Fibroblast of mammary gland (primary cell): ENCODE measurements at regions not wholly inside any gene's neighbourhood (a gene's known extent, or its start where the extent isn't known, plus 50 kb on each side); places are given as distances from the start of the nearest gene placed in this dataset.
"Not testable (repeated sequence)": the region's sequence is repeated elsewhere in the genome, so short reads cannot be mapped to it uniquely, and the experiment has no call there.

ENCODE experiments used
- DNase-seq: peaks from one replicate; pipeline ENCODE4 v3.0.0-alpha.2; 2010; ENCODE audit warnings: low read depth
- H3K4me3 ChIP-seq: 2 replicates; pipeline ENCODE4 v1.5.1; 2011; ENCODE audit warnings: low read depth, mild to moderate bottlenecking, low read length, moderate library complexity; ENCODE audit not compliant: control insufficient read depth
- TF ChIP-seq, protein P1 (sequence below): conservative IDR thresholded peaks from 2 replicates; pipeline ENCODE4 v1.5.1; 2011; ENCODE audit warnings: low read depth, low read length, inconsistent platforms; ENCODE audit not compliant: control insufficient read depth, insufficient read depth

DNA sequence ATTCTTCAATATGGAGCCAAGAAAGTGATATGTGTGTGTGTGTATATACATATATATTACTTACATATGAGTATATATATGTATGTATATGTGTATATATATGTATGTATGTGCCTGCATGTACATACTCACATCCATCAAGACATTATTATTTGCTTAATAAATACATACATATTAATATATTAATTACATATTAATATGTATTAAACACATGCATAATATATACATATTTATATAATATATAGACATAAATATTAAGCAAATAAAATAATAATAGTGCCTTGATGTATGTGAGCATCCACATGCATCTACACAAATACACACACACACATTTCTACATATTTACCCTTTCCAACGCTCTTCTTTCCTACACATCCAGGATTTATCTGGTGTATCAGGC is 88.7 kb upstream of the KCNMA1 start:
- no peak for DNase-seq
- no peak overlapping the region for H3K4me3 ChIP-seq
- TF ChIP-seq, protein P1, sequence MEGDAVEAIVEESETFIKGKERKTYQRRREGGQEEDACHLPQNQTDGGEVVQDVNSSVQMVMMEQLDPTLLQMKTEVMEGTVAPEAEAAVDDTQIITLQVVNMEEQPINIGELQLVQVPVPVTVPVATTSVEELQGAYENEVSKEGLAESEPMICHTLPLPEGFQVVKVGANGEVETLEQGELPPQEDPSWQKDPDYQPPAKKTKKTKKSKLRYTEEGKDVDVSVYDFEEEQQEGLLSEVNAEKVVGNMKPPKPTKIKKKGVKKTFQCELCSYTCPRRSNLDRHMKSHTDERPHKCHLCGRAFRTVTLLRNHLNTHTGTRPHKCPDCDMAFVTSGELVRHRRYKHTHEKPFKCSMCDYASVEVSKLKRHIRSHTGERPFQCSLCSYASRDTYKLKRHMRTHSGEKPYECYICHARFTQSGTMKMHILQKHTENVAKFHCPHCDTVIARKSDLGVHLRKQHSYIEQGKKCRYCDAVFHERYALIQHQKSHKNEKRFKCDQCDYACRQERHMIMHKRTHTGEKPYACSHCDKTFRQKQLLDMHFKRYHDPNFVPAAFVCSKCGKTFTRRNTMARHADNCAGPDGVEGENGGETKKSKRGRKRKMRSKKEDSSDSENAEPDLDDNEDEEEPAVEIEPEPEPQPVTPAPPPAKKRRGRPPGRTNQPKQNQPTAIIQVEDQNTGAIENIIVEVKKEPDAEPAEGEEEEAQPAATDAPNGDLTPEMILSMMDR, result no peak

DNA sequence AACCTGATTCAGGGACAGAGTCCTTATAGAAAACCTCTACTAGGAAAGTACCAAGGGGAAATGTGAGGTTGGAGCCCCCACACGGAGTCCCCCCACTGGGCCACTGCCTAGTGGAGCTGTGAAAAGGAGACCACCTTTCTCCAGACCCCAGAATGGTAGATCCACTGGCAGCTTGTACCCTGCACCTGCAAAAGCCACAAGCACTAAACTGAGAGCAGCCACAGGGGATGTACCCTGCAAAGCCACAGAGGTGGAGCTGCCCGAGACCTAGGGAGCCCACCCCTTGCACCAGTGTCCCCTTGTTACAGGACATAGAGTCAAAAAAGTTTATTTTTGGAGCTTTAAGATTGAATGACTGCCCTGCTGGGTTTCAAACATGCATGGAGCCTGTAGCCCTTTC is 87.2 kb upstream of the KCNMA1 start:
- no peak overlapping the region for H3K4me3 ChIP-seq
- no peak for DNase-seq
- TF ChIP-seq, protein P1, result no peak

DNA sequence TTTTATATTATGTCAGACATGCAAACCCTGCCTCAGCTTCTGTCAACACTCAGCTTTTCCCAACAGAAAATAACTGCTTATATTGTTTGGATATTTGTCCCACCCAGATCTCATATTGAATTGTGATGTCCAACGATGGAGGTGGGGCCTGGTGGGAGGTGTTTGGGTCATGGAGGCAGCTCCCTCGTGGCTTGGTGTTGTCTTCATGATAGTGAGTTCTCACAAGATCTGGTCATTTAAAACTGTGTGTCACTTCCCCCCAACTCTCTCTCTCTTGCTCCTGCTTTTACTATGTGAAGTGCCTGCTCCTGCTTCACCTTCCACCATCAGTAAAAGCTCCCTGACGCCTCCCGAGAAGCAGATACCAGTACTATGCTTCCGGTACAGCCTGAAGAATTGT is 85.8 kb upstream of the KCNMA1 start:
- TF ChIP-seq, protein P1, result no peak
- H3K4me3 ChIP-seq, result no peak overlapping the region
- DNase-seq, result no peak

DNA sequence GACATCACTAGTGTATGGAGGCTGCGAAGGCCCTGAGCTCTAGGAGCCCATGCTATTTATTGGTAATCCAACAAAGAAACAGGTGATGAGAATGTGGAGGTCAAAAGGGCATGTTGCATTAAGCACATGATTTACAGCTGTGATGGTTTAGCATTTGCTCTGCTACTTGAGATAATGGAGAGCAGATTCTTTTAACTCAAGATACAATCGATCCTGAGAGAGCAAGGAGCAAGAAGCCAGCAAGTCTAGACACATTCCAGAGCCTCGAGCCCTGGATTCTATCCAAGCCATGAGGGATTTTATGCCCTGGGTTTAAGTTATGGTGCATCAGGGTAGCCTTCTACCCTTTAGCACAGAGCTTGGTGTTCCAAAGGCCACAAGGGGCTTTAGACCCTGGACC is 85.3 kb upstream of the KCNMA1 start:
- DNase-seq, result peak; percentile 41
- not testable (repeated sequence) for H3K4me3 ChIP-seq

DNA sequence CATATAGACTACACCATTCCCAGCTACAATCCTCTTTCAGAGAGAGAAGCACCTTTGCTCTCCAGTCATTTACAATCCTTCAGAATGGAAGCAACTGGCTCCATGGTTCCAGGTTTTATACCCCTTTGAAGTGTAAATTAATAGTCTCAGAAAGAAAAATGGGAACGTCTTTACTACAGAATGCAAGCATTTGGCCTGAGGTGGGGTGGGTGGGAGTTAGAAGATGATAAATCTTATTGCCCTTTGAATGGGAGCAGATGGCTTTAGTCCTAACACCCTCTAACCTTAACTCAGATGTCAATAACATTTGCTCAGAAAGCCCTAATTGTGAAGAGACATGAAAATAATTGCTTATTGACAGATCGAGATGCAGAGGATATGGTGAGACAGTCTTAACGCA is 84.2 kb upstream of the KCNMA1 start:
- no peak overlapping the region for H3K4me3 ChIP-seq
- DNase-seq, result no peak
- TF ChIP-seq, protein P1, result no peak

DNA sequence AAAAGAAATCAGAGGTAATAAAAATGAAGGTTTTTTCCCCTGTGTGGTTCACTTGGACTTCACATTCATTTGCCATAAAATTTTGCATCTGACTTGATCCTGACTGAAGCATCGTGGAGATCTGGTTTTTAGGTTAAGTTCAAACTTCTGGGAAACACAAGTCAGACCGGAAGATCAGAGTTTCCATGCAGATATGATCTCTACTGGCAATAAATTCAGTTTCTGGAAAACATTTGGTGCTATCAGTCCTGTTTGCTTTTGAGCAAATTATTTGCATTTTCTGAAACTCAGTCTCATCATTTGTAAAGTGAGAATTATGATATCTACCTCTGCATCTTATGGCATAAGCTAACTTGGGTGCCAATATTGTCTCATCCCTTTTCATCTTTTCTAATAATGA is 81.3 kb upstream of the KCNMA1 start:
- TF ChIP-seq, protein P1, result no peak
- H3K4me3 ChIP-seq, result no peak overlapping the region
- DNase-seq, result no peak

DNA sequence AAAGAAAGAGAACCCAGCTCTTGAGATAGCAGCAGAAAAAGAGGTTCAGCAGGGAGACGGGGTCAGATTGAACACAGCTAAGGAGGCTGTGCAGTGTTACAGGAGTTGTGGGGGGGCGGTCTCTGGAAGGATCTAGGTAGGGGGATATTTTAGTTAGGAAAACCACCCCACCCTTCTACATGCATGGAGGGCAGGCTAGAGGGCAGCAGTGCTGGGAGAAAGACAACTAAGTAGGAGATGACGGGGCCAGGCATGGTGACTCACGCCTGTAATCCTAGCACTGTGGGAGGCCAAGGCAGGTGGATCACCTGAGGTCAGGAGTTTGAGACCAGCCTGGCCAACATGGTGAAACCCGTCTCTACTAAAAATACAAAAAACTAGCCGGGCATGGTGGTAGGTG is 80.7 kb upstream of the KCNMA1 start:
- not testable (repeated sequence) for H3K4me3 ChIP-seq, DNase-seq

DNA sequence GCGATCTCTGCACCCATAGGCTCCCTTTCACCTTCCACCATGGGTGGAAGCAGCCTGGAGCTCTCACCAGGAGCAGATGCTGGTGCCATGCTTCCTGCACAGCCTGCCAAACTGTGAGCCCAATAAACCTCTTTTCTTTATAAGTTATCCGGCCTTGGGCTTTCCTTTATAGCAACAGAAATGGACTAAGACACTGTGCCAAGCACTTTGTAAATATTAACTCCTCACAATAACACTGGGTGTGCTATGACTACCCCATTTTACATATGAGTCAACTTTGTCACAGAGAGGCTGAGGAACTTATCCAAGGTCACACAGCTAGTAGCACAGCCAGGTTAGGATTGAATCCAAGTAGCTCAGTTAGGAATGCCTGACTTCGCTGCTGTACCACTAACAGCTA is 79.7 kb upstream of the KCNMA1 start:
- H3K4me3 ChIP-seq, result no peak overlapping the region
- no peak for DNase-seq
- TF ChIP-seq, protein P1, result no peak
